ENCODE measurements at regions not wholly inside any gene's neighbourhood (a gene's known extent, or its start where the extent isn't known, plus 50 kb on each side); places are given as distances from the start of the nearest gene placed in this dataset.
A peak's percentile ranks its signal among the peaks of the same experiment; 100 is the strongest.

DNA sequence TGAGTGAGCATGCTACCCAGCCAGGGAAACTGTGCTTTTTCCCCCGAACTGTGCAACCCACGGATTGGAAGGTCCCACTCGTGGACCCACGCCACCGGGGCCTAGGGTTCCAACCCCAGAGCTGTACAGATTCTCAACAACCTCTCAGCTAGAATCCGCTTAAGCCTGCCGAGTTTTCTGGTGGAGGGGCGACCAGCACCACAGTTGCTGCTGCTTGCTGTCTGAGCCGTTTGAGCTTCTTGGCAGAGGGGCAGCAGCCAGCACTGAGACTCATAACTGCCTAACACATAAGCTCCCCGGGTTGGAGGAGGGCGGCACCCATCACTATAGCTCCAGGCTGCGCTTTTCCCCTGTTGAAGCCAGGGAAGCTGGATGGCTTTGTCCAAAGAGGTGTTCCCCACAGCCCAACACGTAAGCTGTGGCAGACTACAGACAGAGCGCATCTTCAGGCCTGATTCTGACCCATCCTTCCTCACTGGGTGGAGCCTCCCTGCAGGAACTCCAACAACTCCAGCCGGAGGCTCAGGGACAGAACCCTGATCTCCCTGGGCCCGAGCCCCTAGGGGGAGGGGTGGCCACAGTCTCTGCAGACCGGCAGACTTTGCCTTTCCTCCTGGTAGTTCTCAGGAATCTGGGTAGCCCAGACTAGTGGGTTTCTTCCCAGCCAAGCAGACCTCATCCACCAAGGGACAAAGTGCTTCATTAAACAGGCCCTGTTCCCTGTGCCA lies 871.6 kb downstream of the SLITRK6 start:
- Histone ChIP-seq H3K4me3 (no peak overlapping the region), H3K9me3 (ENCODE audit: low read depth) (no peaks in the 10 kb centered on the region), H2AFZ (no peak overlapping the region), H3K27me3 (no peaks in the 10 kb centered on the region), H3K27ac (no peak overlapping the region), H3K9me2 (replicated peaks; ENCODE audit: insufficient read depth) (no peaks in the 10 kb centered on the region), H4K20me1 (ENCODE audit: insufficient read depth, poor library complexity, severe bottlenecking) (no peaks in the 10 kb centered on the region), H3K4me2 (no peak overlapping the region), H3K4me1 (ENCODE audit: insufficient read depth) (no peaks in the 10 kb centered on the region), H3K36me3 (replicated peaks; ENCODE audit: insufficient read depth, low read depth) (no peaks in the 10 kb centered on the region), H3K79me2 (no peaks in the 10 kb centered on the region)
- TF ChIP-seq EZH2 (IDR thresholded peaks at IDR 0.05; ENCODE audit: borderline replicate concordance): no peak
- no peak for DNase-seq (ENCODE audit: low spot score)
- WGBS (ENCODE audit: low lambda C conversion rate, missing lambda C conversion rate): 97% methylated on average over 17 of the region's 17 CpGs

DNA sequence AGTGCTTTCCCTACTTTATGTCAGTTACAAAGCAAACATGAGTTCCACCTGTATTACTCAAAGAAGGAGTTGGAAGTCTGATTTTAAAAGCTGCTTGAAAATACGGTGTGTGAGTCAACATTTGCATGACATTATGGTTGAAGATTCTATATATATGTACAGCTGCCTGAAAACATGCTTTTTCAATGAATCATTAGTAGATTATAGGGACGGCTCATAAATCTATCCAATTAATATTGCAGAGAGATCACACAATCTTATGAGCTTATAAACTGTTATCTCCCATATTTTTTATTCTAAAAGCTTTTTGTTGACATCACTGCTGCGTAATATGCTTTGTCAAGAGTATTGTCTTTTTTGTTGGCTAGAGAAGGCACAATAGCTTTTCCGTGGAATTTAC lies 873.8 kb downstream of the SLITRK6 start:
- Histone ChIP-seq H2AFZ (no peak overlapping the region), H3K27me3 (no peaks in the 10 kb centered on the region), H3K9me2 (replicated peaks; ENCODE audit: insufficient read depth) (no peaks in the 10 kb centered on the region), H4K20me1 (ENCODE audit: insufficient read depth, poor library complexity, severe bottlenecking) (no peaks in the 10 kb centered on the region), H3K79me2 (no peaks in the 10 kb centered on the region), H3K4me2 (no peak overlapping the region), H3K4me1 (ENCODE audit: insufficient read depth) (no peaks in the 10 kb centered on the region), H3K4me3 (no peak overlapping the region), H3K9me3 (ENCODE audit: low read depth) (no peaks in the 10 kb centered on the region), H3K27ac (no peak overlapping the region), H3K36me3 (replicated peaks; ENCODE audit: insufficient read depth, low read depth) (no peaks in the 10 kb centered on the region)
- 60% methylated on average over 4 of the region's 4 CpGs for WGBS (ENCODE audit: low lambda C conversion rate, missing lambda C conversion rate)
- TF ChIP-seq, protein P1, sequence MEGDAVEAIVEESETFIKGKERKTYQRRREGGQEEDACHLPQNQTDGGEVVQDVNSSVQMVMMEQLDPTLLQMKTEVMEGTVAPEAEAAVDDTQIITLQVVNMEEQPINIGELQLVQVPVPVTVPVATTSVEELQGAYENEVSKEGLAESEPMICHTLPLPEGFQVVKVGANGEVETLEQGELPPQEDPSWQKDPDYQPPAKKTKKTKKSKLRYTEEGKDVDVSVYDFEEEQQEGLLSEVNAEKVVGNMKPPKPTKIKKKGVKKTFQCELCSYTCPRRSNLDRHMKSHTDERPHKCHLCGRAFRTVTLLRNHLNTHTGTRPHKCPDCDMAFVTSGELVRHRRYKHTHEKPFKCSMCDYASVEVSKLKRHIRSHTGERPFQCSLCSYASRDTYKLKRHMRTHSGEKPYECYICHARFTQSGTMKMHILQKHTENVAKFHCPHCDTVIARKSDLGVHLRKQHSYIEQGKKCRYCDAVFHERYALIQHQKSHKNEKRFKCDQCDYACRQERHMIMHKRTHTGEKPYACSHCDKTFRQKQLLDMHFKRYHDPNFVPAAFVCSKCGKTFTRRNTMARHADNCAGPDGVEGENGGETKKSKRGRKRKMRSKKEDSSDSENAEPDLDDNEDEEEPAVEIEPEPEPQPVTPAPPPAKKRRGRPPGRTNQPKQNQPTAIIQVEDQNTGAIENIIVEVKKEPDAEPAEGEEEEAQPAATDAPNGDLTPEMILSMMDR (IDR thresholded peaks at IDR 0.05; ENCODE audit: poor library complexity): no peak
- TF ChIP-seq EZH2phosphoT487 (IDR thresholded peaks at IDR 0.05; ENCODE audit: low read depth, severe bottlenecking, unreplicated experiment): no peak
- TF ChIP-seq EZH2 (IDR thresholded peaks at IDR 0.05; ENCODE audit: borderline replicate concordance): no peak
- DNase-seq (ENCODE audit: low spot score): no peak

DNA sequence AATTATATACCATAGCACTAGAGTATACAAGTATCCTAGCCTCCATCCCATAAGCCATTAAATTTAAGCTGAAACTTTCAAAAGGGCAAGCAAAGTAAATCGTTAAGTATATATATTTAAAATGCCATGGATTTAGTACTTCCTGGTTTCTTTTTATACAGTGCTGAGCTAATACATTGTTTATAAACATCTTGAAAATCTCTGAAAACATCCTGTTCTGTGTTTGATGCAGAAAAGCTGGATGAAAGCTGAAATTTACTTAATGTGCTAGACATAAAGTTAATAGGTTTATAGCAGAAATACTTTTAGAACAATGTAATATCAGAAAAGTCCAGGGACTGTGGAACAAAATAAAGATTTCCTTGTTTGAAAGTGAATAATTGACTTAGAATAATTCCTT lies 875.4 kb downstream of the SLITRK6 start:
- H3K36me3 ChIP-seq (replicated peaks; ENCODE audit: insufficient read depth, low read depth): no peaks in the 10 kb centered on the region
- DNase-seq (ENCODE audit: low spot score): no peak
- H3K9me2 ChIP-seq (replicated peaks; ENCODE audit: insufficient read depth): no peaks in the 10 kb centered on the region
- no peak overlapping the region for H3K4me3 ChIP-seq
- H3K4me2 ChIP-seq: peak overlapping the region; percentile 2
- H4K20me1 ChIP-seq (ENCODE audit: insufficient read depth, poor library complexity, severe bottlenecking): no peaks in the 10 kb centered on the region
- no peaks in the 10 kb centered on the region for H3K27me3 ChIP-seq
- H2AFZ ChIP-seq: no peak overlapping the region
- H3K4me1 ChIP-seq (ENCODE audit: insufficient read depth): no peaks in the 10 kb centered on the region
- no peaks in the 10 kb centered on the region for H3K9me3 ChIP-seq (ENCODE audit: low read depth)
- TF ChIP-seq, protein P1 (IDR thresholded peaks at IDR 0.05; ENCODE audit: poor library complexity): no peak
- no peak for TF ChIP-seq EZH2 (IDR thresholded peaks at IDR 0.05; ENCODE audit: borderline replicate concordance)
- no peak for TF ChIP-seq EZH2phosphoT487 (IDR thresholded peaks at IDR 0.05; ENCODE audit: low read depth, severe bottlenecking, unreplicated experiment)
- 36% methylated on average over 1 of the region's 1 CpG for WGBS (ENCODE audit: low lambda C conversion rate, missing lambda C conversion rate)
- no peaks in the 10 kb centered on the region for H3K79me2 ChIP-seq
- H3K27ac ChIP-seq: no peak overlapping the region

GRCh38 chr13:84917252-84917878 lies 881.9 kb downstream of the SLITRK6 start:
- Histone ChIP-seq H3K9me3 (ENCODE audit: low read depth) (no peaks in the 10 kb centered on the region), H4K20me1 (ENCODE audit: insufficient read depth, poor library complexity, severe bottlenecking) (no peaks in the 10 kb centered on the region), H3K27ac (no peak overlapping the region), H3K4me1 (ENCODE audit: insufficient read depth) (no peaks in the 10 kb centered on the region), H3K36me3 (replicated peaks; ENCODE audit: insufficient read depth, low read depth) (no peaks in the 10 kb centered on the region), H3K9me2 (replicated peaks; ENCODE audit: insufficient read depth) (no peaks in the 10 kb centered on the region), H3K79me2 (no peaks in the 10 kb centered on the region), H2AFZ (no peak overlapping the region), H3K4me3 (no peak overlapping the region), H3K4me2 (no peak overlapping the region), H3K27me3 (no peaks in the 10 kb centered on the region)
- peak; percentile 35 for DNase-seq (ENCODE audit: low spot score)
- 50% methylated on average over 4 of the region's 4 CpGs for WGBS (ENCODE audit: low lambda C conversion rate, missing lambda C conversion rate)
- TF ChIP-seq EZH2 (IDR thresholded peaks at IDR 0.05; ENCODE audit: borderline replicate concordance) (no peak), EZH2phosphoT487 (IDR thresholded peaks at IDR 0.05; ENCODE audit: low read depth, severe bottlenecking, unreplicated experiment) (no peak)
- TF ChIP-seq, protein P1 (IDR thresholded peaks at IDR 0.05; ENCODE audit: poor library complexity): peak; percentile 70
